UCSD-AML1 (cell line): ENCODE measurements at regions not wholly inside any gene's neighbourhood (a gene's known extent, or its start where the extent isn't known, plus 50 kb on each side); places are given as distances from the start of the nearest gene placed in this dataset.
"Not testable (repeated sequence)": the region's sequence is repeated elsewhere in the genome, so short reads cannot be mapped to it uniquely, and the experiment has no call there.

ENCODE experiments used
- DNase-seq: peaks from one replicate; lab custom pipeline; 2025; ENCODE audit not compliant: unreplicated experiment; lab: John Stamatoyannopoulos, UW

DNA sequence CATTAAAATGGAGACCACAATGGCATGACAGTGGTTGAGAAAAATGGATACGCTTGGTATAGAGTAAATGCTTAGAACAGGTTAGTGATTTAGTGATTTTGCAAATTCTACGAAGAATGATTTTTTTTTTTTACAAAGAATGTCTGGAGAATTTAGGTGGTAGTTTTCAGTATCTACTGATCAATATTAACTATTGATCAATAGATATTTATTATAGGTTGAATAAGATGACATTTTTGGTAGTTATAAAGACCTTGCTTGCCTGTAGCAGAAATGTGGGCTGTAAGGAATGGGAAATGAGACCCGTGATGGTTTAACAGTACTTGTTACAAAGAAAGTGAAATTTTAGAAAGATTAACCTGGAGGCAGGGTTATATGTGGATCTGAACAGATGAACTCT lies 137.5 kb downstream of the NR2F2 start:
- DNase-seq: no peak

DNA sequence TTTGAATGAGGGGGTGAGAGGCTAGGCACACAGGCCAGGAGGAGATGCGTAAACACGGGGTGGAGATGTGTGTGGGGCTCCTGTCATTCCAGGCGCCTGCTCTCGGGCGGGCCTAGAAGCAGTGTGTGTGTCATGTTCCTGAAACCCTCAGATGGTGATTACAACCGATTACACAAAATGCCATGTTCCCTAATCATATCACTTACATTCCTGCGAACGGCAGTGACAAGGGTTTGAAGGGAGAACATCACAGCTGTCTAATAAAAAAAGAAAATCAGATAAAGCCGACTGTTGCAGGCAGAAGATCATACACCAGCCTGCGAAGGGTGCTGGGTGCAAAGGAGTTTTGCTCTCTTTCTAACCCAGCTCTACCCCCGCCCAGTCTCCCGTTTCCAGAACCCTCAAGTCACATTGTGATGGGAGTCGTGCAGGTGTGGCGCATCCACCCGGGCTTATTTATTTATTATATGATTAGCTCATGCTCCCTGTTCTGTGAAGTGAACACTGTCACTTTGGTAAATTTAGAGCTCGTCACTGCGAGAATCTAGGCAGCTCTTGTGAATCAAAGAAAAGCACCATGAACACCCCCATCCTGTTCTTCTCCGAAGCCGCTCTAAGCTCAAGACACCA lies 140.3 kb downstream of the NR2F2 start:
- no peak for DNase-seq

DNA sequence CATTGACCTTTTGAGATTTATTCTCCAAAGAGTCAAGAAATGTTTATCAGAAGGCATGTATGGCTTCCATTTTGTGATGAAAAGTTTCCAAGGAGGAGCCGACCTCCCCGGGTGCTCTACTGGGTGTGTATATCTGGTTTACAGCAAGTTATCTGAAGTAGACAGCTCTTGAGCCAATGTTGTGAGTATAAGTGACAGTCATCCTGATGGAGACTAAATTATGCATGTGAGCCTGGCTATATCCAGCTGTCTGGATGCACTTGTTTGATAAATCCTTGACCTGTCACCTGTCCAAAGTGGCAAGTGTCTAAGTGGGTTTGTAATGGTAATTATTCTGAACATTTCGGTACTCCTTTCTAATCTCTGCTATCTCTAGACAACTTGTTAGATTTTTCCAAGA lies 142.2 kb downstream of the NR2F2 start:
- DNase-seq: no peak

DNA sequence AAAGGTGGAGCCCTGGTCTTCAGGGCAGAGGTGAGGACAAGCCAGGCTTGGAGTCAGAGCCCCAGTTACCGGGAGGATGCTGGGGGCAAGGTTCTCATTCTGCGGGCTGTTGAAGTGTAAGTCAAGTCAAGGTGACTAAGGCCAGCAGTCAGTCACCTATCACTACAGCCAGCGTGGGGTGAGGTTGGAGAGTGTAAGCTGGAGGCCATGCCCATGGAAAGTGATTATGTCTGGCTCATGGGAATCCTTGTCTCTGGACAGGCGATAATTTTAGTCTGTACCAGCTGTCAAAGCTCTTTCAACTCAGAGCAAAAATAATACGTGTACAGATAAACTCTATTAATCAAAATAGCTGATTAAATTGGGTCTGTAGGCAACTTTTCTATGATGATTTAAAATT lies 143.1 kb downstream of the NR2F2 start:
- DNase-seq: no peak

DNA sequence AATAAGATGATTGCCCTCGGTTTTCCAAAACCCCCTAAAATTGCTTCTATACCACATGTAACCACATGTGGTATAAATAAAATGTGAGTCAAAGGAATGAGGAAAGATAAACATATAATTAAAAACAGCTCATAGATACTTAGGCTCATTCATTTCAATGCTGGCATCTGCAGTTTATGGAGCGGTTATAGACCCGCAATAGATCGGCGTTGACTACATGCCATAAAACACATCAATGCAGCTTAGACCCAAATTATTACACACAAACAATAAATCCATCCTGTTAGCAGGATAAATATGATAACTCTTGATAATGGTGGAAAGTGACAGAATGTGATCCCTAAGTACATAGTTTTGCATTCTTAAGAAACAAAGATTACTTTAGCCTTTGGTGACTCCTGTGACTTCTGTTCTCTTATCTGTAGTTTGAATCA lies 143.7 kb downstream of the NR2F2 start:
- DNase-seq: no peak

DNA sequence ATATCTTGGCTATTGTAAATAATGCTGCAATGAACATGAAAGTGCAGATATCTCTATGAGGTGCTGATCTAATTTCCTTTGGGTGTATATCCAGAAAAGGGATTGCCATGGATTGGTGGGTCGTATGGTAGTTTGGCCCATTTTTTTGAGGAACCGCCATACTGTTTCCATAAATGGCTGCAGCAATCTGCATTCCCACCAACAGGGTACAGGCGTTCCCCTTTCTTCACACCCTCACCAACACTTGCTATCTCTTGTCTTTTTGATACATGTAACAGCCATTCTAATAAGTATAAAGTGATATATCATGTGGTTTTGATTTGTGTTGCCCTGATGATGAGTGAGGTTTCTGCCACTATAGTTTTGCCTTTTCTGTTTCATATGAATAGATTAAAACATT lies 146.7 kb downstream of the NR2F2 start:
- no peak for DNase-seq

DNA sequence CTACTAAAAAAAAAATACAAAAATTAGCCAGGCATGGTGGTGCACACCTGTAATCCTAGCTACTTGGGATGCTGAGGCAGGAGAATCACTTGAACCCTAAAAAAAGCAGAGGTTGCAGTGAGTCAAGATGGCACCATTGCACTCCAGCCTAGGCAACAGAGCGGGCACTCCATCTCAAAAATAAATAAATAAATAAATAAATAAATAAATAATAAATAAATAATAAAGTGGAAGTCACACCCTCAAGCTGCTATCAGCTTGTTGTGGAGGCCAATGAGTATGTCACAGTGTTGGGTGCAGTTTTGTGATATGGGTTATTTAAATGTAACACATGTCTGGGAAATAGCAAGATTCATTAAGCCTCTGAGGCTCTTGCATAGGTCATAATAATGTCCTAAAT lies 153.9 kb downstream of the NR2F2 start:
- not testable (repeated sequence) for DNase-seq

DNA sequence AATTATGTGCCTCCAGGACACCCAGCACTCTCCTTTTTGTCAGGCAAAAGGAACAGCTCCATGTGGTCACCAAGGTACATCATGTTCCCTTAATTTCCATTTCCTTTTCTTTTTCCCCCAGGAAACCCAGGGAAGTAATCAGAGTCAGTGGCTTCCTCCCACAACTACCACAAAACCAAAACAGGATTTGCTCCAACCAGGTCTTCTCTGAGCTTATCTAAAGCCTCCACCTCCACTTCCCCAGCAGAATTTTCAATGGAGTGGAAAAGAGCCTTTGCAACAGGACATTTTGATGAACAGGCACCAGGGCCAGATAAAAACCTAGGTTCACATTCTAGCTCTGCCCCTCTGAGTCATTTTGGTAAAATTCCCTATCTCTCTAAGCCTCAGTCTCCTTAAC lies 154.3 kb downstream of the NR2F2 start:
- DNase-seq: no peak

DNA sequence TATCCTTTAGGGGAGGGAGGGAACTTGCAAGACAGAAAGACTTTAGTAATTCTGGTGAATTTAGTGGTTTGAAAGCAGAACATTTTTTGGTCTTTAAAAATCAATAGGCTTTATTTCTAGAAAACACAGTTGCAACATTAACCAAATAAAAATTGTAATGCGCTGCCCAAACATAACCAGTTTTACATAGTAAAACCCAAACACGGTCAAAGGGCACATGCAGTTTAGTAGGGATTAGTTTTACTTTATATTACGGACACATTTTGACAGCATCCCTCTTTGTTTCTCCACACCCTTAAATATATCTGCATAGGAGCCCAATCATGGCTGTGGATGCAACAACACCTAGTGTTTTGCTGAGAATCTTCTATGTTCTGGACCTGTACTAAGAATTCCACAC lies 156.7 kb downstream of the NR2F2 start:
- DNase-seq: no peak

DNA sequence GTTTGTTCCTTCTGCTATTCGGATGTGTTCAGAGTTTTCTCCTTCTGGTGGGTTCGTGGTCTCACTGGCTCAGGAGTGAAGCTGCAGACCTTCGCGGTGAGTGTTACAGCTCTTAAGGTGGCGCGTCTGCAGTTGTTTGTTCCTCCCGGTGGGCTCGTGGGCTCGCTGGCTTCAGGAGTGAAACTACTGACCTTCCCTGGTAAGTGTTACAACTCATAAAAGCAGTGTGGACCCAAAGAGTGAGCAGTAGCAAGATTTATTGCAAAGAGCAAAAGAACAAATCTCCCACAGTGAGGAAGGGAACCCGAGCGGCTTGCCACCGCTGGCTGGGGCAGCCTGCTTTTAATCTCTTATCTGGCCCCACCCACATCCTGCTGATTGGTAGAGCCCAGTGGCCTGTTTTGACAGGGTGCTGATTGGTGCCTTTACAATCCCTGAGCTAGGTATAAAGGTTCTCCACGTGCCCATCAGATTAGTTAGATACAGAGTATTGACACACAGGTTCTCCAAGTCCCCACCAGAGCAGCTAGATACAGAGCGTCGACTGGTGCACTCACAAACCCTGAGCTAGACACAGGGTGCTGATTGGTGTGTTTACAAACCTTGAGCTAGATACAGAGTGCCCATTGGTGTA lies 160.7 kb downstream of the NR2F2 start:
- not testable (repeated sequence) for DNase-seq

DNA sequence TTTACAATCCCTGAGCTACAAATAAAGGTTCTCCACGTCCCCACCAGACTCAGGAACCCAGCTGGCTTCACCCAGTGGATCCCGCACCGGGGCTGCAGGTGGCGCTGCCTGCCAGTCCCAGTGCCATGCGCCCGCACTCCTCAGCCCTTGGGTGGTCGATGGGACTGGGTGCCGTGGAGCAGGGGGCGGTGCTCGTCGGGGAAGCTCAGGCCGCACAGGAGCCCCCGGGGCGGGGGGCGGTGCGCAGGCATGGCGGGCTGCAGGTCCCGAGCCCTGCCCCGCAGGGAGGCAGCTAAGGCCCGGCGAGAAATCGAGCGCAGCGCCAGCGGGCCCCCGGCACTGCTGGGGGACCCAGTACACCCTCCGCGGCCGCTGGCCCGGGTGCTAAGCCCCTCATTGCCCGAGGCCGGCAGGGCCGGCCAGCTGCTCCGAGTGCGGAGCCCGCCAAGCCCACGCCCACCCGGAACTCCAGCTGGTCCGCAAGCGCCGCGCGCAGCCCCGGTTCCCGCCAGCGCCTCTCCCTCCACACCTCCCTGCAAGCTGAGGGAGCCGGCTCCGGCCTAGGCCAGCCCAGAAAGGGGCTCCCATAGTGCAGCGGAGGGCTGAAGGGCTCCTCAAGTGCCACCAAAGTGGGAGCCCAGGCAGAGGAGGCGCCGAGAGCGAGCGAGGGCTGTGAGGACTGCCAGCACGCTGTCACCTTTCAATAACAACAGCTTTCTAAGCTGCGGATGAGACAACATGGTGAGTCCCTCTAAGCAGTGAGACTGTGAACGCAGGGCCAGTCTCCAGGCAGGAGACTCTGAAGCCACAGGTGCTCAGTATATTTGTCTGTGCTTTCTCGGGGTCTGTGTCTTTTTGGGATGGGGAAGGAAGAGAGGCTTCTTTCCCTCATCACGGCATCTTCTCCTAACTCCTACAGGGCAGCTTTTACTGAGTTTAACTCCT lies 161.5 kb downstream of the NR2F2 start:
- DNase-seq: not testable (repeated sequence)

DNA sequence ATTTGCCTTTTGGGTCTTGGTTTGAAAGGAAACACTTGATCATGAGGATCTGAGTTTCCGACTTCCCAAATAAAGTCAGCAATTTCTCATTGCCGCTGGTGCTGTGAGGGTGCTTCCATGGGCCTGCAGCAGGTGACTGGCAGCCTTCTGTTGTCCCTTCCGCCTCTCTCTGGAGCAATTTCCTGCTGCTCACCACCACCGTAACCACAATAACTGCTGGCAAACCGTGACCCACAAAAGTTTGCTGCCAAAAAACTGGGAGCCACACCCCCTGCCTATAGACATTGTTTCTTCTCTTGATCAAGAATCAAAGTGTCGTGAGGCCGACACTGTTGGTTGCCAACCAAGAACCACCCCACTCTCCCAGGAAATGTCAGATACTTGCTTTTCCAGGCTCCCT lies 164.0 kb downstream of the NR2F2 start:
- DNase-seq: peak; percentile 42

DNA sequence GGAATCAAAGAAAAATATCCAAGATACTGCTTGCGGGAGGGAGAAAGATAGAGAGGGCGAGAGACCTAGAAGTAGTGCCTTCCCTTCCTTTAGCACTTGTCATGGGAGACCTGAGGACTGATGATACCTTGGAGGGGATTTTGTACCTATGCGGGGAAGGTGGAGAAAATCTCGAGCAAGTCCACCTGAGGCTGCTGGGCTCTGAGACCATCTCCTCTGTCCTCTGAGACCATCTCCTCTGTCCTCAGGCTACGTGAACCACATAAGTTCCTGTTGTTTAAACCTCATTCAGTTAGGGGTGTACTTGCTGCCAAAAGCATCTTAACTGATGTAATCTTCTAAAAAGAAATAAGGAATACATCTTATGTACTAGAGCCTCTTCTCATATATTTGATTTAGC lies 164.9 kb downstream of the NR2F2 start:
- DNase-seq: no peak

DNA sequence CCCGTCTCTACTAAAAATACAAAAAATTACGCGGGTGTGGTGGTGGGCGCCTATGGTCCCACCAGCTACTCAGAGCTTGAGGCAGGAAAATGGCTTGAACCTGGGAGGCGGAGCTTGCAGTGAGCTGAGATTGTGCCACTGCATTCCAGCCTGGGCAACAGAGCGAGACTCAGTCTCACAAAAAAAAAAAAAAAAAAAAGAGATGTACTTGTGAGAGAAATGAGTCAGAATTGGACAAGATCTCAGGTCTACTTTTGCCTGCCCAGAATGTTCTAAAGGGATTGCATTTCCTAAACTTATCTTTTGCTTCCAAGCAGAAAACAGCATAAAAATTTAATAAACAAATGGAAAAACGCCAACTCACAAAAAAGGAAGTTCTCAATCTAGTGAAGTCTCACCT lies 167.5 kb downstream of the NR2F2 start:
- no peak for DNase-seq

DNA sequence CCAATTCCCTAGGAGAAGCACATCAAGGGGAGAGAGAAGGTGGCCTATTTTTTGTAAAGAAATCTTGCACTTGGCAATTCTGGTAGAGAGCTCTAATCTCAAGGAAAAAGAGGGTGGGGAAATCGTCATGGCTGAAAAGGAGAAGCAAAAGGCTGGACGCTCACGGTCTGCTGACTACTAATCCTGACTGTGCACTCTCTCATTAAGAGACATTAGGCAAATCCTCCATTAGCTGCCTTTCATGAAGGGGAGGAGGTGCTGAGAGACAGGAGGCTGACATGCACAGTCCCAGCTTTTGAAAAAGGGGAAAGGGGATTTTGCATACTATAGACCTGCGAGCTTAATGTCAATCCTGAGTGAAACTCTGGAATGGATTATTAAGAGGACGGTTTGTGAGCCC lies 170.0 kb downstream of the NR2F2 start:
- DNase-seq: no peak

DNA sequence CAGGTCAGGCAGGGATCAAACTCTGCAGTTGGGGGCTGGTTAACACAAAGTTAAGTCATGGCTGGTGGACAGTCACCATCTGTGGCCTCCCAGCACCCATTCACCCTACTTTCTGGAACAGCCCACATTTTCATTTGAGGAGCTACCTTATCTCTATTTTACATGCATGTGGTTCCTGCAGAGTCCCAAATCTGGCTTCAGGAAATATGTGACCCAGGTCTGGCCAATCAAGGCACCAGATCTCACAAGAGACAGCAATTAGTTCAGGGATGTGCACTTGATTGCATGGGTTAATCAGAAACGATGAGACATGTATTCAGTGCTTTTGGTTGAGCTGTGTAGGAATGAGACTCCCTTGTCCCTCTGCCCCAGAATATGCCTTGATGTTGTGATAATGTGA lies 170.9 kb downstream of the NR2F2 start:
- no peak for DNase-seq

DNA sequence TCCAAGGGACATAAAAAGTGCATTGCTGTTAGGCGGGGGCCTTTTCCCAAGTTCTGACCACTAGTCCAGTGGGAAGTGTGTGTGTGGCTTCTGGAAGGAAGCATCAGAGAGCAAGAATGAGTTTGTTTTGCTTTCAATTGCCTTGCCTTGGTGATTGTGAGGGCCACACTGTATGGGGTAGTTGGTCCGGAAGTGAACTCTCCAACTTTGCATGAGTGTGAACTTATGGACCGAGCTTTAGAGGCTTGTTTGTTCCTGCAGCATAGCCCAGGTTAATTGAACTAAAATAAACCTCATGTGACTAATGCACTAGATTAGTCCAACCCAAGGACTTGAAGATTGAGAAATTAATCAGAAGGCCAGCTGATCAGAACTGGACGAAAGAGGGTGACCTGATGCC lies 171.7 kb downstream of the NR2F2 start:
- no peak for DNase-seq

DNA sequence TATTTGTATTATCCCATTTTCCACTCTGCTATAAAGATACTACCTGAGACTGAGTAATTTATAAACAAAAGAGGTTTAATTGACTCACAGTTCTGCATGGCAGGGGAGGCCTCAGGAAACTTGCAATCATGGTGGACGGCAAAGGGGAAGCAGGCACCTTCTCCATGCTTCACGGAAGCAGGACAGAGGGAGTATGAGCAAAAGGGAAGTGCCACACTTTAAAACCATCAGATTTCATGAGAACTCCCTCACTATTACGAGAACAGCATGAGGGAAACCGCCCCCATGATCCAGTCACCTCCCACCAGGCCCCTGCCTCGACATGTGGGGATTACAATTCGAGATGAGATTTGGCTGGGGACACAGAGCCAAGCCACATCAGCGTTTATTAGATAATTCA lies 172.8 kb downstream of the NR2F2 start:
- no peak for DNase-seq

DNA sequence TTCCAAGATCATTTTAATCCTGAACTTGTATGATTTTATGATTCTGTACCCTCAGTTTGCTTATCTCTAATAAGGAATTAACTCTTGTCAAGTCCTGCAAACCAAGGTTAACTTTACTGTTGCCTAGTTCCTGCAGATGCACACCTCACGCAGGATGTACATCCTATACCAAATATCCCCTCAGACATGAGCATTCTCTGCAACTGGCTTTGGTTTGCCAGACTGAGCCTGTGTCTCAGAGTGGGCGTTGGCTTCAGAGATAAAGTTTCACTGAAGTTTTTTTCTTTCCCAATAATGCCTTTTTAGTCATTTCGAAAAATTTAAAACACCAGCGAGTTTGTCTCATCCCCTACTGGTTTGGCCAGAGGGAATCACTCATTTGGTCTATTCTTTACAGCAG lies 173.9 kb downstream of the NR2F2 start:
- DNase-seq: no peak

DNA sequence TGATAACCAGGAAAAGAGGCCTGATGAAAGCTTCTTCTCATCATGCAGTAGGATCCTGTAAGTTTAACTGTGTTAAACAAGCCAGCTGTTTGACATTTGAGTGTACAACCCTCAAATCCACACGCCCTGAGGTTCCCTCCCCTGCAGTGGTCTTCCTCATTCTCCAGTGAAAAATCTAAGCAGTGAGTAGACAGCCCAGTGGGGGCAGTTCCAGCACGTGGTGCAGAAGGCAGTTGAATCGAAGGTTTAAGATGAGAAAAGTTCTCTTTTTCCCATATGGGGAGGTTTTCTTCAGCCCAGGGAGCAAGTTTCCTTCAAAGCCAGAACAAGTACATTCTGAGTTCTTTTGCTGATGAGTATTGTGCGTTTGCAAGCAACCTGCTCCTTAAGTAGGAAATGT lies 174.5 kb downstream of the NR2F2 start:
- no peak for DNase-seq

DNA sequence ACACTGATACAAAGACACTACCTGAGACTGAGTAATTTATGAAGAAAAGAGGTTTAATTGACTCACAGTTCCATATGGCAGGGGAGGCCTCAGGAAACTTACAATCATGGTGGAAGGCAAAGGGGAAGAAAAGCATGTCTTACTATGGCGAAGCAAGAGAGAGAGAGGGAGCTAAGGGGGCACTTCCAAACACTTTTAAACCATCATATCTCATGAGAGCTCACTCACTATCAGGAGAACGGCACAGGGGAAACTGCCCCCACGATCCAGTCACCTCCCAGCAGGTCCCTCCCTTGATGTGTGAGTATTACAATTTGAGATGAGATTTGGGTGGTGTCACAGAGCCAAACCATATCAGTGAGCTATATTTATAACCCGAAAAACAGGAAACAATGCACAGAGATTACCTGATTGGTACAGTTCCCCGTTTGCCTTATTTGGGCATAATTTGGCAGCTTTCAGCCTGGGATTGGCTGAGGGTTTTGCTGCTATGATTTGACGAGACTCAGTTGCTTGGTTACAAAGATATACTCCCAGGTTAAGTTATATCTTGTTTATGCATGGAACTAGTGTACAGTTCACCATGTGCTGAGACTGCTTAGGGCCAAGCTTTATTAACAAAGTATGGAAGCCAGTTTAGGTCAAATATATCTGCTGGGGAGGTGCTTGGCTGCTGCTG lies 184.2 kb downstream of the NR2F2 start:
- DNase-seq: no peak

DNA sequence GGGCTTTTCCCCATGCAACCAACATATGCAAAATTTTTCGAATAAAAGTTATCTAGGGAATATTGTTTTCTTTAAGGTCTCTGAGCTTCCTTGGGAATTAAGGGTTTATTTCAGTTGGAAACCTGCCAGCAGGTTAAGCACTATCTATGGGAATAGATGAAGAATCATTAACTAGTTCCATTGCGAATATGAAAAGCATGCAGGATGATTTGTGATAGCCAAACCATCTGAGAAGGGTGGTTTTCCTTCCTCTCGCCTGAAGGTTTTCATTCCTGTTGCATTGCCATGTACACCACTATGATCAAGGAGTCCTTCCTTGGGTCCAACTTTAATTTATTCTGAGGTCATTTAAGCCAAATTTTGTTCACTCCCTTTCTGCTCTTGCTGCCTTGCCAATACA lies 184.9 kb downstream of the NR2F2 start:
- DNase-seq: no peak
